A673 (cell line): ENCODE measurements at regions not wholly inside any gene's neighbourhood (a gene's known extent, or its start where the extent isn't known, plus 50 kb on each side); places are given as distances from the start of the nearest gene placed in this dataset.
"Not testable (repeated sequence)": the region's sequence is repeated elsewhere in the genome, so short reads cannot be mapped to it uniquely, and the experiment has no call there.

ENCODE experiments used
- BruUV-seq: library from RNA; stranded (reverse); fragments of 400-500 nt; replicated peaks from 2 replicates; lab custom pipeline; 2021; lab: Mats Ljungman, UMichigan
- CTCF ChIA-PET: fragments of 300-600 bp; sonication (Branson Sonifier 250); formaldehyde crosslinking; loops from one replicate; lab custom pipeline; 2022; ENCODE audit warnings: antibody characterized with exemption; lab: Charles Lee
- POLR2A ChIA-PET: fragments of 300-600 bp; sonication (Branson Sonifier 250); formaldehyde crosslinking; loops from one replicate; lab custom pipeline; 2022; ENCODE audit warnings: antibody characterized with exemption; ENCODE audit not compliant: low non-redundant PET; lab: Charles Lee
- DNase-seq: peaks from one replicate; pipeline ENCODE4 v3.0.0-alpha.2; 2015; ENCODE audit warnings: low spot score
- H3K27ac ChIP-seq: fragments of 200-600 bp; sonication (generic); 2 replicates; pipeline ENCODE4 v1.5.1; 2016; ENCODE audit warnings: mixed run types, low read depth, mild to moderate bottlenecking, mixed read lengths, antibody characterized with exemption, low read length; ENCODE audit not compliant: poor library complexity, severe bottlenecking
- H3K27me3 ChIP-seq: fragments of 200-600 bp; sonication (generic); replicated peaks from 2 replicates; pipeline ENCODE4 v1.6.1; 2017; ENCODE audit warnings: mixed run types, low read depth, mild to moderate bottlenecking, mixed read lengths, antibody characterized with exemption, low read length; ENCODE audit not compliant: insufficient read depth, poor library complexity
- H3K36me3 ChIP-seq: fragments of 200-600 bp; sonication (generic); 2 replicates; pipeline ENCODE4 v1.6.1; 2016; ENCODE audit warnings: mixed run types, mild to moderate bottlenecking, mixed read lengths, antibody characterized with exemption, low read length; ENCODE audit not compliant: insufficient read depth, poor library complexity, severe bottlenecking
- H3K4me1 ChIP-seq: fragments of 200-600 bp; sonication (generic); 2 replicates; pipeline ENCODE4 v1.6.1; 2017; ENCODE audit warnings: mixed run types, mild to moderate bottlenecking, mixed read lengths, antibody characterized with exemption, low read length; ENCODE audit not compliant: insufficient read depth, poor library complexity, severe bottlenecking
- H3K4me3 ChIP-seq: fragments of 200-600 bp; sonication (generic); 2 replicates; pipeline ENCODE4 v1.5.1; 2016; ENCODE audit warnings: low read depth, mixed run types, mild to moderate bottlenecking, mixed read lengths, low read length; ENCODE audit not compliant: poor library complexity, severe bottlenecking
- H3K9me3 ChIP-seq: fragments of 200-600 bp; sonication (generic); 2 replicates; pipeline ENCODE4 v1.6.1; 2016; ENCODE audit warnings: mixed run types, low read depth, mild to moderate bottlenecking, mixed read lengths, antibody characterized with exemption, low read length; ENCODE audit not compliant: poor library complexity, severe bottlenecking
- CTCF ChIP-seq: fragments of 300-800, 200-600 bp; sonication (generic); conservative IDR thresholded peaks from 2 replicates; pipeline ENCODE4 v1.5.1; 2017; ENCODE audit warnings: low read depth, mild to moderate bottlenecking, antibody characterized with exemption, low read length, moderate library complexity, mixed read lengths
- EZH2 ChIP-seq: fragments of 200-600 bp; sonication (generic); IDR thresholded peaks from 2 replicates; pipeline ENCODE4 v1.6.1; 2017; ENCODE audit warnings: borderline replicate concordance, low read depth, mild to moderate bottlenecking, mixed read lengths, antibody characterized with exemption, low read length; ENCODE audit not compliant: poor library complexity, severe bottlenecking
- intact Hi-C: fragments of 100-400 bp; cut with micrococcal nuclease; formaldehyde crosslinking; loops from one replicate; pipeline ENCODE4 v1.10.0; 2022; ENCODE audit not compliant: unreplicated experiment

- ChIA-PET POLR2A (no interaction called here), CTCF (no interaction called here)
- Histone ChIP-seq H3K4me1 (no peaks in the 10 kb centered on the region), H3K4me3 (no peak overlapping the region), H3K9me3 (peaks cover 4% of the 10 kb centered on the region), H3K36me3 (no peaks in the 10 kb centered on the region), H3K27me3 (no peaks in the 10 kb centered on the region), H3K27ac (no peak overlapping the region)
- no peak for TF ChIP-seq EZH2
- no peak for TF ChIP-seq CTCF
- intact Hi-C loops, result no loop called here
- no peak for DNase-seq
- no TSS peak for BruUV-seq
Measured at GRCh38 chr10:109324721-109325120, 598.6 kb downstream of the XPNPEP1 start.

- intact Hi-C loops, result no loop called here
- no TSS peak for BruUV-seq
- no peaks in the 10 kb centered on the region for H3K36me3 ChIP-seq
- TF ChIP-seq CTCF (no peak), EZH2 (no peak)
- no peaks in the 10 kb centered on the region for H3K27me3 ChIP-seq
- H3K4me3 ChIP-seq, result no peak overlapping the region
- ChIA-PET CTCF (no interaction called here), POLR2A (no interaction called here)
- no peak overlapping the region for H3K27ac ChIP-seq
- DNase-seq, result no peak
- peaks cover 6% of the 10 kb centered on the region for H3K9me3 ChIP-seq
- no peaks in the 10 kb centered on the region for H3K4me1 ChIP-seq
Measured at GRCh38 chr10:109317746-109318366, 605.5 kb downstream of the XPNPEP1 start.

GRCh38 chr10:109314016-109314415, 609.3 kb downstream of the XPNPEP1 start:
- H3K4me1 ChIP-seq, CTCF ChIA-PET, BruUV-seq, POLR2A ChIA-PET, DNase-seq, H3K27ac ChIP-seq, H3K4me3 ChIP-seq, intact Hi-C loops, H3K36me3 ChIP-seq, H3K27me3 ChIP-seq, H3K9me3 ChIP-seq: not testable (repeated sequence)

- H3K4me3 ChIP-seq, H3K9me3 ChIP-seq, POLR2A ChIA-PET, H3K27me3 ChIP-seq, H3K4me1 ChIP-seq, DNase-seq, CTCF ChIA-PET, H3K36me3 ChIP-seq, intact Hi-C loops, H3K27ac ChIP-seq, BruUV-seq: not testable (repeated sequence)
Measured at GRCh38 chr10:109312555-109312954, 610.8 kb downstream of the XPNPEP1 start.
